Lower lobe of right lung (tissue), 2 donors: ENCODE measurements at regions not wholly inside any gene's neighbourhood (a gene's known extent, or its start where the extent isn't known, plus 50 kb on each side); places are given as distances from the start of the nearest gene placed in this dataset.
"Not testable (repeated sequence)": the region's sequence is repeated elsewhere in the genome, so short reads cannot be mapped to it uniquely, and the experiment has no call there.

Experiments used
- ATAC-seq, 2 donors: fragments of 200-7000 bp; cut with Tn5 transposase; one replicate each; pipeline ENCODE4 v1.9.1; 2020 to 2022; ENCODE audit warnings: mild to moderate bottlenecking in 2 of 2, moderate library complexity in 2 of 2
- DNase-seq: peaks from one replicate; pipeline ENCODE4 v3.0.0-alpha.2; 2020
- H3K27ac ChIP-seq: fragments of 200-600 bp; one replicate; pipeline ENCODE4 v1.8.0; 2022
- H3K27me3 ChIP-seq: fragments of 200-600 bp; one replicate; pipeline ENCODE4 v1.8.0; 2022; ENCODE audit warnings: low read depth
- H3K36me3 ChIP-seq: fragments of 200-600 bp; one replicate; pipeline ENCODE4 v1.8.0; 2022; ENCODE audit warnings: mild to moderate bottlenecking
- H3K4me1 ChIP-seq: fragments of 200-600 bp; one replicate; pipeline ENCODE4 v1.8.0; 2022
- H3K4me3 ChIP-seq: fragments of 200-600 bp; one replicate; pipeline ENCODE4 v1.8.0; 2022; ENCODE audit warnings: mild to moderate bottlenecking
- H3K9me3 ChIP-seq: fragments of 200-600 bp; one replicate; pipeline ENCODE4 v1.8.0; 2022
- CTCF ChIP-seq: fragments of 200-600 bp; IDR thresholded peaks from one replicate; pipeline ENCODE4 v1.8.0; 2022; ENCODE audit warnings: antibody characterized with exemption, mild to moderate bottlenecking
- intact Hi-C: fragments of 100-400 bp; cut with DNase I; formaldehyde crosslinking; loops from one replicate; pipeline ENCODE4 v1.11.0; 2022
- donor health status: DM: no; HTN: yes; CAD: no; lungs with severe emphysema.

- Histone ChIP-seq H3K4me1 (no peaks in the 10 kb centered on the region), H3K36me3 (no peaks in the 10 kb centered on the region), H3K9me3 (no peaks in the 10 kb centered on the region), H3K4me3 (no peak overlapping the region), H3K27me3 (no peaks in the 10 kb centered on the region), H3K27ac (no peak overlapping the region)
- no peak for ATAC-seq
- TF ChIP-seq CTCF: no peak
- intact Hi-C loops: no loop called here
- DNase-seq: no peak
These were observed 593.5 kb downstream of the CETN3 start for GRCh38 chr5:89816038-89816437.

- H3K4me3 ChIP-seq, DNase-seq, H3K27me3 ChIP-seq, H3K4me1 ChIP-seq, H3K36me3 ChIP-seq, H3K9me3 ChIP-seq, H3K27ac ChIP-seq, intact Hi-C loops, ATAC-seq: not testable (repeated sequence)
These were observed 608.8 kb downstream of the CETN3 start for GRCh38 chr5:89800735-89801134.

GRCh38 chr5:89794504-89794903, 615.1 kb downstream of the CETN3 start:
- H3K27me3 ChIP-seq: not testable (repeated sequence)

GRCh38 chr5:89779734-89780133, 629.8 kb downstream of the CETN3 start:
- DNase-seq, H3K36me3 ChIP-seq, intact Hi-C loops, H3K4me1 ChIP-seq, H3K27ac ChIP-seq, H3K9me3 ChIP-seq, ATAC-seq, H3K4me3 ChIP-seq, H3K27me3 ChIP-seq: not testable (repeated sequence)

More at GRCh38 chr5:89794504-89794903, 615.1 kb downstream of the CETN3 start:
- H3K9me3 ChIP-seq, H3K4me3 ChIP-seq, H3K4me1 ChIP-seq, DNase-seq, ATAC-seq, intact Hi-C loops, H3K36me3 ChIP-seq, H3K27ac ChIP-seq: not testable (repeated sequence)

GRCh38 chr5:89777758-89778157, 631.8 kb downstream of the CETN3 start:
- H3K9me3 ChIP-seq: peaks cover 8% of the 10 kb centered on the region
- intact Hi-C loops: no loop called here
- no peaks in the 10 kb centered on the region for H3K4me1 ChIP-seq
- H3K27ac ChIP-seq: no peak overlapping the region
- H3K4me3 ChIP-seq: no peak overlapping the region
- DNase-seq: no peak
- no peaks in the 10 kb centered on the region for H3K36me3 ChIP-seq
- ATAC-seq: no peak
- TF ChIP-seq CTCF: no peak
- no peaks in the 10 kb centered on the region for H3K27me3 ChIP-seq

GRCh38 chr5:89769975-89770374, 639.6 kb downstream of the CETN3 start:
- no peak for TF ChIP-seq CTCF
- ATAC-seq: no peak
- Histone ChIP-seq H3K9me3 (no peaks in the 10 kb centered on the region), H3K27ac (no peak overlapping the region), H3K27me3 (no peaks in the 10 kb centered on the region), H3K4me1 (no peaks in the 10 kb centered on the region), H3K36me3 (no peaks in the 10 kb centered on the region), H3K4me3 (no peak overlapping the region)
- no peak for DNase-seq
- intact Hi-C loops: no loop called here

GRCh38 chr5:89759802-89760201, 649.8 kb downstream of the CETN3 start:
- Histone ChIP-seq H3K27me3 (no peaks in the 10 kb centered on the region), H3K9me3 (no peaks in the 10 kb centered on the region), H3K36me3 (no peaks in the 10 kb centered on the region), H3K4me3 (no peak overlapping the region), H3K27ac (no peak overlapping the region), H3K4me1 (no peaks in the 10 kb centered on the region)
- DNase-seq (no peak), ATAC-seq (no peak)
- intact Hi-C loops: loop anchor here (5.0 kb wide), 1 partner anchor 198 kb away; no protein-coding TSS in a partner anchor
- no peak for TF ChIP-seq CTCF
